Stimulated activated naive CD8-positive, alpha-beta T cell treated with anti-CD3 and anti-CD28 coated beads, Interleukin-15, amount 100 ng/mL, for 72 hours (primary cell): ENCODE measurements at regions not wholly inside any gene's neighbourhood (a gene's known extent, or its start where the extent isn't known, plus 50 kb on each side); places are given as distances from the start of the nearest gene placed in this dataset.

Experiments
- ATAC-seq: fragments of 150-1000 bp; cut with Tn5 transposase; 2 replicates; pipeline ENCODE4 v1.10.0; 2021; ENCODE audit warnings: mild to moderate bottlenecking, moderate library complexity
- DNase-seq, 2 donors: peaks; one replicate each; pipeline ENCODE4 v3.0.0; 2021 to 2022
- H3K27ac Mint-ChIP-seq, 2 donors: one replicate each; pipeline ENCODE4 v1.8.0; 2022; ENCODE audit warnings: mild to moderate bottlenecking in 2 of 2, mixed read lengths in 2 of 2, moderate library complexity in 2 of 2
- H3K27me3 Mint-ChIP-seq: one replicate; pipeline ENCODE4 v1.8.0; 2022; ENCODE audit warnings: mixed read lengths
- H3K4me1 Mint-ChIP-seq: one replicate; pipeline ENCODE4 v1.8.0; 2022; ENCODE audit warnings: mild to moderate bottlenecking, mixed read lengths
- H3K4me3 Mint-ChIP-seq, 2 donors: one replicate each; pipeline ENCODE4 v1.8.0; 2022; ENCODE audit warnings: mild to moderate bottlenecking in 2 of 2, mixed read lengths in 2 of 2, moderate library complexity in 1 of 2
- H3K9me3 Mint-ChIP-seq, 2 donors: one replicate each; pipeline ENCODE4 v1.8.0; 2022; ENCODE audit warnings: mixed read lengths in 2 of 2

DNA sequence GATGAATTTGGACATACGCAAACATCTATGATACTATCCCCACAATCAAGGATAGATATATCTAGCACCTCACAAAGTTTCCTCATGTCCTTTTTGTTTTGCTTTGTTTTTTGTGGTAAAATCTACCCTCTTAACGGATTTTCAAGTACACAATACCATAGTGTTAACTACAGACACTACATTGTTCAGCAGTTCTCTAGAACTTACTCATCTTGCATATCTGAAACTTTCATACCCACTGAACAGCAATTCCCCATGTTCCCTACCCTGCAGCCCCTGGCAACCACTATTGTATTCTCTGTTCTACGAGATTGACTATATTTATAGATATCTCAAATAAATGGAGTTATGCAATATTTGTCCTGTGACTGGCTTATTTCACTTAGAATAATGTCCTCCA is 58.1 kb upstream of the TJP1 start:
- H3K27me3 Mint-ChIP-seq = peaks cover 40% of the 10 kb centered on the region
- no peaks in the 10 kb centered on the region for H3K4me1 Mint-ChIP-seq
- no peak overlapping the region for H3K4me3 Mint-ChIP-seq
- H3K9me3 Mint-ChIP-seq = no peaks in the 10 kb centered on the region
- no peak overlapping the region for H3K27ac Mint-ChIP-seq
- no peak for ATAC-seq
- DNase-seq = no peak

DNA sequence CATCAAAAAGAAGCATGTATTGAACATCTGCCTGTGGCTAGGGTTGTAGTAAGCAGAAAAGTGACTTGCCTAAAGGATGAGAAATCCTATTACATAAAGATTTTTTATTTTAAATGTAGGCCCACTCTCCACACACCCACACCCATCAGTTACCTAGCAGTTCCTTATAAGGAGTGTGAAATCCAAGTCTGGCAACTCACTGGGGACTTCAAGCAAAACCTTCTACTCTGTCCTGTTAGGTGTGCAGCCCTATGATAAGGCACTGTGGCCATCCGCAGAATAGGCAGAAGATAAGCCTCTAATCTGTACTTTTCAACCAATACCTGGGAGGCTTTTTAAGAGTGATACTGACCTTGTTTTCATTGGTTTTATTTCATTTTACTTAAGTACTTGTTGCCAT is 52.7 kb upstream of the TJP1 start:
- Mint-ChIP-seq H3K27me3 (peaks cover 21% of the 10 kb centered on the region), H3K9me3 (no peaks in the 10 kb centered on the region)
- ATAC-seq = no peak

GRCh38 chr15:29873947-29874411 is 51.7 kb upstream of the TJP1 start:
- Mint-ChIP-seq H3K9me3 (no peaks in the 10 kb centered on the region), H3K4me3 (no peak overlapping the region)

More for the DNA sequence above, 52.7 kb upstream of the TJP1 start:
- DNase-seq = no peak
- Mint-ChIP-seq H3K4me3 (no peak overlapping the region), H3K27ac (no peak overlapping the region), H3K4me1 (no peaks in the 10 kb centered on the region)

DNA sequence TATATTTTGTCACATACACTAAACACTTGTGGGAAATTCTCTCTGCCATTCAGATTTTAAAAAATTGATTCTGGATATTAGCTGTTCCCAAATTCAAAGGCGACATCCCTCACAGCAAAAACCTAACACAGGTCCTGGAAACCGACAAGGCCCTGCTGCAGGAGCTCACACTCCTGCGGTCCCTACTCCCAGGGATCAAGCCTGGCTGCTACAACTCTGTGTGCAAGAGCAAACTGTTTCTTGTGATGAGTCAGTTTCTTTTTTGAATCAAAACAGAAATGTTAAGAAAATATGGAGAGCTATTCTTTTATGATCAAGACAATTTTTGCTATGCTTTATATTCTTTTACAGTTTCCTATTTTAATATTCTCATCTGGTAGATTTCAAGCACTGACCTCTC is 51.0 kb upstream of the TJP1 start:
- Mint-ChIP-seq H3K4me1 (no peaks in the 10 kb centered on the region), H3K27me3 (peaks cover 20% of the 10 kb centered on the region)
- no peak for DNase-seq

More at GRCh38 chr15:29873947-29874411, 51.7 kb upstream of the TJP1 start:
- Mint-ChIP-seq H3K27ac (no peak overlapping the region), H3K4me1 (no peaks in the 10 kb centered on the region), H3K27me3 (peaks cover 20% of the 10 kb centered on the region)
- ATAC-seq = no peak
- no peak for DNase-seq

GRCh38 chr15:29872716-29873115 is 50.4 kb upstream of the TJP1 start:
- Mint-ChIP-seq H3K4me3 (no peak overlapping the region), H3K27me3 (peaks cover 20% of the 10 kb centered on the region), H3K27ac (no peak overlapping the region), H3K9me3 (no peaks in the 10 kb centered on the region), H3K4me1 (no peaks in the 10 kb centered on the region)
- no peak for ATAC-seq
- no peak for DNase-seq

More for the DNA sequence above, 51.0 kb upstream of the TJP1 start:
- H3K9me3 Mint-ChIP-seq = no peaks in the 10 kb centered on the region
- no peak for ATAC-seq
- H3K27ac Mint-ChIP-seq = no peak overlapping the region
- no peak overlapping the region for H3K4me3 Mint-ChIP-seq
